ENCODE measurements at regions not wholly inside any gene's neighbourhood (a gene's known extent, or its start where the extent isn't known, plus 50 kb on each side); places are given as distances from the start of the nearest gene placed in this dataset.

- TF ChIP-seq, protein P1, sequence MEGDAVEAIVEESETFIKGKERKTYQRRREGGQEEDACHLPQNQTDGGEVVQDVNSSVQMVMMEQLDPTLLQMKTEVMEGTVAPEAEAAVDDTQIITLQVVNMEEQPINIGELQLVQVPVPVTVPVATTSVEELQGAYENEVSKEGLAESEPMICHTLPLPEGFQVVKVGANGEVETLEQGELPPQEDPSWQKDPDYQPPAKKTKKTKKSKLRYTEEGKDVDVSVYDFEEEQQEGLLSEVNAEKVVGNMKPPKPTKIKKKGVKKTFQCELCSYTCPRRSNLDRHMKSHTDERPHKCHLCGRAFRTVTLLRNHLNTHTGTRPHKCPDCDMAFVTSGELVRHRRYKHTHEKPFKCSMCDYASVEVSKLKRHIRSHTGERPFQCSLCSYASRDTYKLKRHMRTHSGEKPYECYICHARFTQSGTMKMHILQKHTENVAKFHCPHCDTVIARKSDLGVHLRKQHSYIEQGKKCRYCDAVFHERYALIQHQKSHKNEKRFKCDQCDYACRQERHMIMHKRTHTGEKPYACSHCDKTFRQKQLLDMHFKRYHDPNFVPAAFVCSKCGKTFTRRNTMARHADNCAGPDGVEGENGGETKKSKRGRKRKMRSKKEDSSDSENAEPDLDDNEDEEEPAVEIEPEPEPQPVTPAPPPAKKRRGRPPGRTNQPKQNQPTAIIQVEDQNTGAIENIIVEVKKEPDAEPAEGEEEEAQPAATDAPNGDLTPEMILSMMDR (conservative IDR thresholded peaks at IDR 0.05): no peak
- H3K27ac ChIP-seq: no peak overlapping the region
Measured at GRCh38 chrX:78527818-78528217, 131.3 kb downstream of the RTL3 start.

- no peak overlapping the region for H3K27ac ChIP-seq
- TF ChIP-seq, protein P1 (conservative IDR thresholded peaks at IDR 0.05): no peak
Measured at GRCh38 chrX:78527263-78527662, 131.9 kb downstream of the RTL3 start.

DNA sequence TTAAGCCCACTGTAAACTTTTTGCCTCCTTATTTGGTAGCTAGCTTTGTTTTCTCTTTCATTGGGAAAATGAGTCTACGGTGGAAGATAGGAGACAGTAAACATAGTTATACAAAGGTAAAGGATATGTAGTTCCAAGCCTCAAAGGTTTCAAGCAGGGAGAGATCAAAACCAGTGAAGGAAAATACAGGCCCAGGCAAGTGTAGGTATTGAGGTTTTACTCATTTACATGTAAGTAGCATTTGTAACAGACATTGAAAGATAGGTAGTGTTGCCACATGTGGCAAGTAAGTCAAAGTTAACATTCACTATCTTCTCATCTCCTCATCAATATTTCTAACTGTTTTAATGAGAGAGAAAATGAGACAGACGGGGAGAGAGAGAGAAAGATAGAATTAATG, 136.5 kb downstream of the RTL3 start:
- H3K27ac ChIP-seq: no peak overlapping the region
- TF ChIP-seq, protein P1 (conservative IDR thresholded peaks at IDR 0.05): no peak

- no peak overlapping the region for H3K27ac ChIP-seq
Measured at GRCh38 chrX:78517124-78517523, 142.0 kb downstream of the RTL3 start.

DNA sequence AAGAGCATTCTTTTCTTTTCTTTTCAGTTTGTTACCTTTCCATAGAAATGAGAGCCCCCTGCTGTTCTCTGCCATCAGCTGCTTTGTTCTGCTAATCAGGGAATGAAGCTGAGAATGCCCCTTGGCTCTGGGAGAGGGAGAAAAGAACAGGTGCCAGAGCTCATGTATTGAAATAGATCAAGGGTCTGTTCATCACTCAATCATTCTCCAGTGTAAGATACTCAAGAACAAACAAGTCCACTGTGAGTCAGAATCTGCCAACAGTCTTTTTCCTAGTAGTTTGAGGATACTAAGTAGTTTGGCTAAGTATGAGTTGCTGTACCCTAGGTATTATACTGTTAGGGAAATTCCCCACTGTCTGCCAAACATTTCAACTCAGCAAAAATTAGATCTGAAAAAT, 144.3 kb downstream of the RTL3 start:
- TF ChIP-seq, protein P1 (conservative IDR thresholded peaks at IDR 0.05): peak; percentile 49
- H3K27ac ChIP-seq: no peak overlapping the region

More at GRCh38 chrX:78517124-78517523, 142.0 kb downstream of the RTL3 start:
- TF ChIP-seq, protein P1 (conservative IDR thresholded peaks at IDR 0.05): no peak

DNA sequence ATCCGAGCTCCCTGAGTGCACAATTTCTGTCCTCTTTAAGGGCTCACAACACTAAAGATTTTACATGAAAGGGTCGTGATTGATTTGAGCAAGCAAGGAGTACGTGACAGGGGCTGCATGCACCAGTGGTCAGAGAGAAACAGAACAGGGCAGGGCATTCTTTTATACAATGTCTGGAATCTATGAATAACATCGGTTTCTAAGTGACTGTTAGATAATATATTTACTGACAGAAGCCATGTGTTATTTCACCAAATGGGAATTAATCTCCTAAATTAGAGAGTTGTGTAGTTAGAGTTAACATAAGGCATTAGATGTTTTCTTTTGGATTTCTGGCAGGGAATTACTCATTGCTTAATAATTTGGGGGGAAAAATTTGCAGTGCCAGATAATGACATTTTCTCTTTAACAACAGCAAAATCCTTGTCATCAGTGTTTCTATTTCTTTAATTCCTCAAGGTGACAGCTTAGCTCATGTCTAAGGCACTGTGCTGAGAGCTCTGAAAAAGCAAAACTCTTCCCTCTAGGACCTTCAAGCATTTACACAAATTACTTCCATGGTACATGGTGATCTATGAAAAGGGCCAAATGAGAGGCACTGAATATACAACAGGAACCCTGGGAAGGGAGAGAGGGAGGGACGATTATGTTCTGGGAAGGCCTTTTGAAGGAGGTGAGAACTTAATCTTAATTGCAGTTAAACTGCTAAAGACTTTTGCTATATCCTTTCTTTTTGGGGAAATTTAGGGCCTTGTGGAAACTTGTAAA, 145.0 kb downstream of the RTL3 start:
- TF ChIP-seq, protein P1 (conservative IDR thresholded peaks at IDR 0.05): no peak

DNA sequence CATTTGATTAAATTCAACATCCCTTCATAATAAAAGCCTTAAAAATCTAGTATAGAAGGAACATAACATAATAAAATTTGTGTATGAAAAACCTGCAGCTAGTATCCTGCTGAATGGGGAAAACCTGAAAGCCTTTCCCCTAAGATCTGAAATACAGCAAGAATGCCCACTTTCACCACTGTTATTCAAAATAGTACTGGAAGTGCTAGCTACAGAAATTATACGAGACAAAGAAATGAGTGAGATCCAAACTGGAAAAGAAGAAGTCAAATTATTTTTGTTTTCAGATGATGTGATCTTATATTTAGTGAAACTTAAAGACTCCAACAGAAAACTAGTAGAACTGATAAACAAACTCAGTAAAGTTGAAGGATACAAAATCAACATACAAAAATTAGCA, 152.9 kb downstream of the RTL3 start:
- no peak overlapping the region for H3K27ac ChIP-seq
- TF ChIP-seq, protein P1 (conservative IDR thresholded peaks at IDR 0.05): no peak

More for the DNA sequence above, 145.0 kb downstream of the RTL3 start:
- no peak overlapping the region for H3K27ac ChIP-seq
